Peyer's patch (tissue), 4 donors: ENCODE measurements at regions not wholly inside any gene's neighbourhood (a gene's known extent, or its start where the extent isn't known, plus 50 kb on each side); places are given as distances from the start of the nearest gene placed in this dataset.

Experiments
- POLR2A ChIP-seq, 2 donors: fragments of 450-650 bp; IDR thresholded peaks; one replicate each; pipeline ENCODE4 v1.5.1; 2017; ENCODE audit warnings: antibody characterized with exemption in 2 of 2, mild to moderate bottlenecking in 2 of 2, moderate library complexity in 2 of 2
- TF ChIP-seq, protein P1 (sequence below), 6 experiments: fragments of 450-650 bp in 4 of 6; fragments of 200-600 bp in 2 of 6; sonication (generic) in 1 of 6; IDR thresholded peaks; one replicate each; pipeline ENCODE4 v1.5.1; 2017 to 2019; ENCODE audit warnings: antibody characterized with exemption in 6 of 6, mild to moderate bottlenecking in 3 of 6, moderate library complexity in 1 of 6

DNA sequence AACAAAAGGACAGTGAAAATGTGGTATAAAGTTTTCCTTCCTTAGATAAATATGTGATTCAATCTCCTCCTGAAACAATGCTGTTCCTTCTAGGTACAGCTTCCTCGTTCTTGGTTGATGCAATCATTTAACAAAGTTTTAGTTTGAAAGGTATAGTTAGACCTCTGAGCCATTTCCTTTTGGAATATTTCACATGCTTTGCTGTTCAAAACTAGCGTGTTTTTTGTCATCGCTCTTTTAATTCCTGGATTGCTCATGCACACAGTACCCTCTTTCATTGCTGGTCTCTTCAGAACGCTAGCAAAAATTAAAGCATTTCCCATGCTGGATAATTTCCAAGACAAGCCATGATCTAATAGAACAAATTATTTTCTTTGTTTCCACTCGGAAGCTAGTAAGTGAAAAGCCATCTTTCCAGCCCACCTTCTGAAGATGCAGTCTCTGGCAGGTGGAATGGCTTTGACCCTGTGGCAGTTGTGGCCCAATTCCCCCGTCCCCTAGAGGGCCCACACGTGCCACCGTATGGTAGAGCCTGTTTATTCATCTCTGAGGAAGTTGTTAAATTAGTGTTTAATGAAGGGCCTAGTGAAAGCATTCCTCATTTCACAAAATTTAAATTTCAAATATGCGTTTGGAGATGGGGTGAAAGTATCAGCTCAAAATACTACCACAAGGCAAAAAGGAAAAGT, 1040.6 kb upstream of the SLC10A2 start:
- TF ChIP-seq POLR2A (IDR thresholded peaks at IDR 0.05), result no peak
- TF ChIP-seq, protein P1, sequence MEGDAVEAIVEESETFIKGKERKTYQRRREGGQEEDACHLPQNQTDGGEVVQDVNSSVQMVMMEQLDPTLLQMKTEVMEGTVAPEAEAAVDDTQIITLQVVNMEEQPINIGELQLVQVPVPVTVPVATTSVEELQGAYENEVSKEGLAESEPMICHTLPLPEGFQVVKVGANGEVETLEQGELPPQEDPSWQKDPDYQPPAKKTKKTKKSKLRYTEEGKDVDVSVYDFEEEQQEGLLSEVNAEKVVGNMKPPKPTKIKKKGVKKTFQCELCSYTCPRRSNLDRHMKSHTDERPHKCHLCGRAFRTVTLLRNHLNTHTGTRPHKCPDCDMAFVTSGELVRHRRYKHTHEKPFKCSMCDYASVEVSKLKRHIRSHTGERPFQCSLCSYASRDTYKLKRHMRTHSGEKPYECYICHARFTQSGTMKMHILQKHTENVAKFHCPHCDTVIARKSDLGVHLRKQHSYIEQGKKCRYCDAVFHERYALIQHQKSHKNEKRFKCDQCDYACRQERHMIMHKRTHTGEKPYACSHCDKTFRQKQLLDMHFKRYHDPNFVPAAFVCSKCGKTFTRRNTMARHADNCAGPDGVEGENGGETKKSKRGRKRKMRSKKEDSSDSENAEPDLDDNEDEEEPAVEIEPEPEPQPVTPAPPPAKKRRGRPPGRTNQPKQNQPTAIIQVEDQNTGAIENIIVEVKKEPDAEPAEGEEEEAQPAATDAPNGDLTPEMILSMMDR (IDR thresholded peaks at IDR 0.05), result no peak
